Ectodermal cell (in vitro differentiated cells): ENCODE measurements at regions not wholly inside any gene's neighbourhood (a gene's known extent, or its start where the extent isn't known, plus 50 kb on each side); places are given as distances from the start of the nearest gene placed in this dataset.

Experiments used
- H3K27ac ChIP-seq: 2 replicates; pipeline ENCODE4 v1.7.0; 2013; ENCODE audit warnings: mild to moderate bottlenecking, low read depth, low read length; ENCODE audit not compliant: insufficient read depth, poor library complexity, severe bottlenecking
- H3K27me3 ChIP-seq: 2 replicates; pipeline ENCODE4 v1.7.0; 2013; ENCODE audit warnings: mild to moderate bottlenecking, low read length; ENCODE audit not compliant: insufficient read depth, control insufficient read depth, poor library complexity, severe bottlenecking
- H3K36me3 ChIP-seq: one replicate; pipeline ENCODE4 v1.7.0; 2013; ENCODE audit warnings: low read length; ENCODE audit not compliant: control insufficient read depth, insufficient read depth
- H3K4me1 ChIP-seq: one replicate; pipeline ENCODE4 v1.7.0; 2013; ENCODE audit warnings: low read length; ENCODE audit not compliant: control insufficient read depth, insufficient read depth
- H3K4me3 ChIP-seq: 2 replicates; pipeline ENCODE4 v1.7.0; 2013; ENCODE audit warnings: low read depth, low read length, control low read depth; ENCODE audit not compliant: insufficient read depth
- H3K9me3 ChIP-seq: 2 replicates; pipeline ENCODE4 v1.7.0; 2013; ENCODE audit warnings: mild to moderate bottlenecking, low read length, moderate library complexity; ENCODE audit not compliant: control insufficient read depth
- WGBS, 2 experiments: methylation state at CpG; one replicate each; pipeline ENCODE4 v1.1.7; 2013; ENCODE audit warnings: missing lambda C conversion rate in 2 of 2; 5-methylcytosine and 5-hydroxymethylcytosine counted together

DNA sequence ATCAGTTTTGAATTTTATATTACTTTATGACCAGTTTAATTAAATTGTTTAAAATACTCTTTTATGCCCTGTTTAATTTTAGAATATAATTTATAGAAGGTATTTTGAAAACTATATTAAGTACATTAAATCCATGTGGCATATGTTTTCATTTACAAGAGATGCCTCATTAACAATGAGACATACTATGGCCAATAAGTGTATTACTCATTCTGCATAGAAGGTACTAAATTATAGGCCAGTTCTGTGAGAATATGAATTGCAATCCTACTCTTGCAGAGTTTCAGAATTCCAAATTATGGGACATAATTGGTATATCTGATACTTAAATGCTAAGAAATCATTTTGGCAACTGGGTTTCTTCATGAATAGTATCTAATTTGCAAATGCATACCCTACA, 951.1 kb downstream of the FAT4 start:
- Histone ChIP-seq H3K36me3 (no peaks in the 10 kb centered on the region), H3K27ac (no peak overlapping the region), H3K27me3 (no peaks in the 10 kb centered on the region), H3K9me3 (no peaks in the 10 kb centered on the region), H3K4me3 (no peak overlapping the region), H3K4me1 (no peaks in the 10 kb centered on the region)

DNA sequence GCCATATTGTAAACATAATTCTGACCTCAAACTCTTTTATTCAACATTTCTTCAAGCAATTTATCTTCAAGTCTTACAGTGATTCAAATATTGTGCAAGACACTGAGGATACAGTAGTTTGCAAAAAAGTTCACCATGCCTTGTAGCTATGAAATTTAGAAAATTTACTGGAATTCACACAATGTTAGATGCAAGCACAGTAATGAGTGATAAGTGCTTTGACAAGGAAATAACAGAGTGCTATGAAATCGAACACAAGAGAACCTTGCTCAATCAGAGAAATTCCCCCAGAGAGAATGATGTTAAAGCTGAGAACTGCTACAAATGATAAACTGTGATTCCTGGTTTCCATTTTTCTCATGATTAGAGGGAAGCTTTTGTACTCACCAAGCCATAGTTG, 952.9 kb downstream of the FAT4 start:
- 93 to 100% methylated on average over 1 of the region's 1 CpG for WGBS, 2 experiments
- H3K36me3 ChIP-seq = no peaks in the 10 kb centered on the region
- H3K27ac ChIP-seq = no peak overlapping the region
- H3K27me3 ChIP-seq = no peaks in the 10 kb centered on the region
- no peaks in the 10 kb centered on the region for H3K9me3 ChIP-seq
- no peaks in the 10 kb centered on the region for H3K4me1 ChIP-seq
- no peak overlapping the region for H3K4me3 ChIP-seq

DNA sequence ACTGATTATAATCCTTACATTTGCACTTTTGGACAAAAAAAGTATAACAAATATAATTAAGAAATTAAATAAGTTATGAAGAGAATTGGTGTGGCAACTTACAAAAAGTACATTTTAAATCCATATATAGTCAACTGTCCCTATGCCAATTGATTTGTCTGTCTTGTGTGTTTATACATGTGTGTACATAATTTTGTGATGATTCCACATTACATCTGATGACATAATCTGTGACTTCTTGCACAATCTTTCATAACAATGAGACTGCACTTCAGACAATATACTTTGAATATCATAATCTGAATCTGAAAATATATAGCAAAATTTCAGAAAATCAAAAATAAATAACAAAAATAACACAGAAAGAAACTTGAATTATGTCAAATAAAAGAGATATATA, 953.4 kb downstream of the FAT4 start:
- Histone ChIP-seq H3K27ac (no peak overlapping the region), H3K9me3 (no peaks in the 10 kb centered on the region), H3K4me1 (no peaks in the 10 kb centered on the region), H3K4me3 (no peak overlapping the region), H3K36me3 (no peaks in the 10 kb centered on the region), H3K27me3 (no peaks in the 10 kb centered on the region)

DNA sequence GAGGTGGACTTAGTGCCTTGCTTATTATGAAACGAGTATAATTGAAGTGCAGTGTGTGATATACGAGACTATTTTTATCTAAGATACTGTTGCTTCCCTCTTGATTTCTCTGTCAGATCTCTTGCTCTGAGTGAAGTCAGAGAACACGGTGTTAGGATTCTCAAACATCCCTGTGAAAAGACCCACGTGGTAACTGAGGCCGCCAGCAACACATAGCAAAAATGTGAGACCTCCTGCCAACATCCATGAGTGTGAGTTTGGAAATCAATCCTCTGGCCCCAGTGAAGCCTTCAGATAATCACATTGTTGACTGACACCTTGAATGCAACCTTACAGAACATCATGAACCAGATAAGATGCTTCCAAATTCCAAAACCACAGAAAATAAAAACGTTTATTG, 954.4 kb downstream of the FAT4 start:
- WGBS, 2 experiments = 84 to 87% methylated on average over 5 to 6 of the region's 6 CpGs
- Histone ChIP-seq H3K27ac (no peak overlapping the region), H3K4me1 (no peaks in the 10 kb centered on the region), H3K27me3 (no peaks in the 10 kb centered on the region), H3K4me3 (no peak overlapping the region), H3K36me3 (no peaks in the 10 kb centered on the region), H3K9me3 (no peaks in the 10 kb centered on the region)

DNA sequence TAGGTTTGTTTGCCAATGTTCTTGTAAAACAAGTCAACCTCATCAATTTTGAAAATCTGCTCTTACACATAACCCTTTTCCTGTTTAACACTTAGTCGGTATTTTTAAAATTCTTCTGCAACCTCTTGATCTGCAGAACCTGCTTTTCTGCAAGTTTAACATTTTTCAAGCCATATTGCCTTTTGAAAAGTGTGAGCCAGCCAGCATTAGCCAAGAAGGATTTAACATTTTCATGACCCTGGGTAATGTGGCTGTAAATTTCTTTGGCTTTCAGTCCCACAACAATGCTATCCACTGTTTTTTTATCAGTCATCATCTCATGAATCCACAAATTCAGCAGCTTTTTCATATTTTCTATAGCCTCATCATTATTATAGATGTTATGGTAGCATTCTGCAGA, 956.5 kb downstream of the FAT4 start:
- Histone ChIP-seq H3K4me3 (no peak overlapping the region), H3K27me3 (no peaks in the 10 kb centered on the region), H3K4me1 (no peaks in the 10 kb centered on the region), H3K9me3 (no peaks in the 10 kb centered on the region), H3K36me3 (no peaks in the 10 kb centered on the region), H3K27ac (no peak overlapping the region)
- 89 to 92% methylated on average over 1 of the region's 1 CpG for WGBS, 2 experiments

DNA sequence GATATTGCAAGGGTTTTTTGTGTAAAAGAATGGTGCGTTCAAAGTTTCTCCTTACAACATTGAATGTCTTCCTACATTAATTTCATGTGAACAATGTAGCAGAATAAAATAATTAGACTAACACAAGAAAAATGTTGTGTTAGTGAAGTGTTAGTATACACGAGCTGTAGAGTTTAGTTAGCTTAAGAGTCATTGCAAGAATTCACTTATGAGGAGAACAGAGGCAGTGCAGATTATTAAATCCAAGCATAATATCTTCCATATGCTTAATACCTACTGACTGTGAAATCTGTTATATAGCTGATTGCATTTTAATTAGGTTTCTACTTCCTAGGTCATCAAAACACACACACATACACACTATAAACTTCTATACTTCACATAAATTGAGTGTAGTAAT, 959.0 kb downstream of the FAT4 start:
- Histone ChIP-seq H3K9me3 (no peaks in the 10 kb centered on the region), H3K4me1 (no peaks in the 10 kb centered on the region), H3K36me3 (no peaks in the 10 kb centered on the region), H3K4me3 (no peak overlapping the region), H3K27me3 (no peaks in the 10 kb centered on the region), H3K27ac (no peak overlapping the region)
- no CpG with 5 or more reads among the region's 2 CpGs for WGBS, 2 experiments

DNA sequence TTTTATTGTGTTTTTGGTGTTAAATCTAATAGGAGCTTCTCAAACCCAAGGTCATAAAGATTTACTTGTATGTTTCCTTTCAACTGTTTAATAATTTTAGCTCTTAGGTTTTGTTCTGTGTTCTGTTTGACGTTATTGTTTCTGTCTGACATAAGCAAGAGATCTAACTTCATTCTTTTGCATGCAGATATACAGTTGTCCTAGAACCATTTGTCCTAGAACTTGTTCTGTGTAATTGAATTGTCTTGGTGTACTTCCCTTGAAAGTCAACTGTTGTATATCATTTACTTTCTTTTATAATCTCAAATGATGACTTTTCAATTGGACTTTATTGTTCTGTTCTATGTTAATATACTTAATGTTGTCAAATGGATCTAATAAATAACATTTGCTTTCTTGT, 977.1 kb downstream of the FAT4 start:
- H3K4me1 ChIP-seq = no peaks in the 10 kb centered on the region
- no peak overlapping the region for H3K4me3 ChIP-seq
- H3K36me3 ChIP-seq = no peaks in the 10 kb centered on the region
- 86% methylated on average over 1 of the region's 1 CpG; no CpG with 5 or more reads in 1 of the 2 experiments for whole genome bisulfite sequencing, 2 experiments
- H3K27me3 ChIP-seq = no peaks in the 10 kb centered on the region
- no peak overlapping the region for H3K27ac ChIP-seq
- H3K9me3 ChIP-seq = no peaks in the 10 kb centered on the region

DNA sequence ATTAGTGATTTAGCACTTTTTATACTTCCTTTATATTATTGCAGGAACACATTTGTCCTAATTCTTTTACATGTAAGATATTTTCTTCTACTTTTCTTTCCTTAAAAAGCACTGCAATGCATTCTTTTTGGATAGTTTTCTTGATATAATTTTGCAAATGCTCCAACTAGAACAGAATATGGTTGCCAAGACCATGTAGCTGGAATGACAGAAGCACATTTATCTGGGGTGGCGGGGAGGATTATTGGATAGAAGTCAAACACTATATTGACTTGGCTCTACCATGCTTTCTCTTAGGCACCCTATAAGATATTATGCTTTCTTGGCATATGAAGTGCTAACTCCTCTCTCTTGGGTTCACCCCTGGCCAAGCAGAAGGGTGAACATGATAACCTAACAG, 983.5 kb downstream of the FAT4 start:
- Histone ChIP-seq H3K27me3 (no peaks in the 10 kb centered on the region), H3K27ac (no peak overlapping the region), H3K9me3 (no peaks in the 10 kb centered on the region), H3K36me3 (no peaks in the 10 kb centered on the region), H3K4me3 (no peak overlapping the region), H3K4me1 (no peaks in the 10 kb centered on the region)
- WGBS, 2 experiments = 89 to 93% methylated on average over 1 of the region's 1 CpG

DNA sequence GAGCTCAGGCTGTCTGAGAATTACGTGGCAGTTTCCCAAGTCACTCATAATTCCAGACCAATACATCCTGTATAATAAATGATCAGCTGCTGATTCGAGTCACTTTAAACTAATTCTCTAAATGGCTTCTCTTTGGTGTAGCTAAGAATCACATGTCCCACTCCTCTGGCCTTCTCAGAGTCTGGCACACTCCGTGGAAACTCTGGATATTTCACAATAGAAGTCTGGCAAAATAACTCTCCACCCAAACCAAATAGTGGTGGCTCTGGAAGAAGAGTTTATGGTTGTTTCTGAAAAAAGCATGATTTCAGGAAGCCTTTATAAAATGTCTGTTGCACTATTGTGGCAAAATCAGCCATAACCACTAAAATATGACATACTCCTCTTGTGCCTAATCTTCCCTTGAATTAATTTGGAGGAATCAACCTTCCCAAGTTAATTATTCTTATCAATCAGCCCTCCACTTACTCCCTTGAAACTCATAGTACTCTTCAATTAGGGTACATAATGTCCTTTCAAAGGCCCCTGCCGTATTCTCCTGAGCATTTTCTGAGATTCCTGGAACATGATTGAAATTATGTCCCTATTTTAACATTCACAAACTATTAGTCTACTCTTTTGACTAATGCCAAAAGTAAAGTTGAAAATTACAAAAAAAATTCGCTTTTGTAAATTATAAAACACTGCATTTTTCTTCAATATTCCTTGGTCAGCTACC, 991.6 kb downstream of the FAT4 start:
- H3K9me3 ChIP-seq = no peaks in the 10 kb centered on the region
- H3K27me3 ChIP-seq = no peaks in the 10 kb centered on the region
- H3K27ac ChIP-seq = no peak overlapping the region
- no peak overlapping the region for H3K4me3 ChIP-seq
- WGBS, 2 experiments = 96 to 97% methylated on average over 5 of the region's 5 CpGs
- no peaks in the 10 kb centered on the region for H3K4me1 ChIP-seq
- no peaks in the 10 kb centered on the region for H3K36me3 ChIP-seq

DNA sequence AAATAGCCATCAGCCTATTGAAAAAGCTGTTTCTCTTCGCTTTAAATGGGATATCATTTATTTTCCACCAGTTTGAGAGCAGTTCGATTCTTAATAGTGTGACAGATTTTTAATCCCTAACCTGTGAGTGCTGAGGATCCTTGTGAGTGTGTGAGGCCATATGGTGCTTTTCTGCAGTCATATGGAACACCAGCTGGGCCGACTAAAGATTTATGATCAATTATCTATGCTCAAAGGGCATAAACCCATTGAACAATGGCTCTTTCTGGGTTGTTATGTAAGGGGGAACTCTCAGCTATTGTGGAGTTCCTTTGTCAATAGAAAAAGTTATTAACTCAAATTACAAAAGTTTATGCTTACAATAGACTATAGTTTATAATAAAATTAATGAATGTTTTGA, 1003.6 kb downstream of the FAT4 start:
- Histone ChIP-seq H3K27ac (no peak overlapping the region), H3K9me3 (no peaks in the 10 kb centered on the region), H3K36me3 (no peaks in the 10 kb centered on the region), H3K4me3 (no peak overlapping the region), H3K27me3 (no peaks in the 10 kb centered on the region), H3K4me1 (no peaks in the 10 kb centered on the region)
- 93 to 94% methylated on average over 3 of the region's 3 CpGs for WGBS, 2 experiments

DNA sequence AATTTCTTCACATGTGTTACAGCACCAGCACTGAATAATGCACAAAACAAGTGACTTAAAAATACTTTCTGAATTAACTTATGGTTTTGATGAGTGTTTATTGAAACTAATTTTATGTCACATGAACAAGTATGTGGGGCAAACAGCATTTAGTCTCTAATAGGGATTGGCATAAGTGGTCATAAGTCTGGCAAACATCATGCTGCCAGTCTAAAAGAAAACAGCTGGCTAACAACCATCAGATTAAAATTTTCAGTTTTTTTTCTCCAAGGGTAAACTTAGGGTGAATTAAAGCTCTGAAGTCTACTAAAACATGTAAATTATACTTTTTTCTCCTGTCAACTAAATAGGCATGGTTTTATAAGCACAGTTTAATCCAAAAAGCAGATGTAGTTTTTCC, 1014.2 kb downstream of the FAT4 start:
- H3K4me3 ChIP-seq = no peak overlapping the region
- no peaks in the 10 kb centered on the region for H3K4me1 ChIP-seq
- no peaks in the 10 kb centered on the region for H3K9me3 ChIP-seq
- no peaks in the 10 kb centered on the region for H3K27me3 ChIP-seq
- no peak overlapping the region for H3K27ac ChIP-seq
- no peaks in the 10 kb centered on the region for H3K36me3 ChIP-seq
